NOMO-1 (cell line): ENCODE measurements at regions not wholly inside any gene's neighbourhood (a gene's known extent, or its start where the extent isn't known, plus 50 kb on each side); places are given as distances from the start of the nearest gene placed in this dataset.
"Not testable (repeated sequence)": the region's sequence is repeated elsewhere in the genome, so short reads cannot be mapped to it uniquely, and the experiment has no call there.

Experiments used
- DNase-seq, 2 experiments: peaks; one replicate each; lab custom pipeline; 2025; ENCODE audit not compliant: unreplicated experiment in 2 of 2; lab: John Stamatoyannopoulos, UW

- not testable (repeated sequence) for DNase-seq
Measured at GRCh38 chr11:92465410-92465809, 240.8 kb downstream of the FAT3 start.

- no peak for DNase-seq
Measured at GRCh38 chr11:92473736-92474135, 249.1 kb downstream of the FAT3 start.

GRCh38 chr11:92475316-92475715 is 250.7 kb downstream of the FAT3 start:
- no peak for DNase-seq

- DNase-seq = no peak
Measured at GRCh38 chr11:92475819-92476218, 251.2 kb downstream of the FAT3 start.

- no peak for DNase-seq
Measured at GRCh38 chr11:92477686-92478085, 253.1 kb downstream of the FAT3 start.

- DNase-seq = no peak
Measured at GRCh38 chr11:92480499-92480898, 255.9 kb downstream of the FAT3 start.

- DNase-seq = no peak
Measured at GRCh38 chr11:92482492-92483060, 258.0 kb downstream of the FAT3 start.

- DNase-seq = no peak
Measured at GRCh38 chr11:92484570-92484969, 260.0 kb downstream of the FAT3 start.

GRCh38 chr11:92489826-92490399 is 265.3 kb downstream of the FAT3 start:
- no peak for DNase-seq

GRCh38 chr11:92492372-92492771 is 267.8 kb downstream of the FAT3 start:
- no peak for DNase-seq

- DNase-seq = no peak
Measured at GRCh38 chr11:92495107-92495793, 270.6 kb downstream of the FAT3 start.

GRCh38 chr11:92500453-92500852 is 275.8 kb downstream of the FAT3 start:
- no peak for DNase-seq

GRCh38 chr11:92501066-92501739 is 276.6 kb downstream of the FAT3 start:
- no peak for DNase-seq

GRCh38 chr11:92504004-92504403 is 279.4 kb downstream of the FAT3 start:
- DNase-seq = no peak

- DNase-seq = no peak
Measured at GRCh38 chr11:92504534-92504933, 279.9 kb downstream of the FAT3 start.

- no peak for DNase-seq
Measured at GRCh38 chr11:92505689-92506088, 281.1 kb downstream of the FAT3 start.

- no peak for DNase-seq
Measured at GRCh38 chr11:92506809-92507336, 282.3 kb downstream of the FAT3 start.

- no peak for DNase-seq
Measured at GRCh38 chr11:92510591-92510990, 286.0 kb downstream of the FAT3 start.

- DNase-seq = no peak
Measured at GRCh38 chr11:92511522-92512203, 287.0 kb downstream of the FAT3 start.

- DNase-seq = no peak
Measured at GRCh38 chr11:92512204-92512569, 287.6 kb downstream of the FAT3 start.

GRCh38 chr11:92523611-92524010 is 299.0 kb downstream of the FAT3 start:
- no peak for DNase-seq
